Endothelial cell of umbilical vein (primary cell): ENCODE measurements at regions not wholly inside any gene's neighbourhood (a gene's known extent, or its start where the extent isn't known, plus 50 kb on each side); places are given as distances from the start of the nearest gene placed in this dataset.

ENCODE experiments used
- BruUV-seq: library from RNA; stranded (reverse); fragments of 400-500 nt; replicated peaks from 2 replicates; lab custom pipeline; 2021; lab: Mats Ljungman, UMichigan
- CTCF ChIA-PET: fragments of 300-600, 350-600 bp; sonication (Branson Sonifier 250); formaldehyde crosslinking; loops from one replicate; lab custom pipeline; 2021; ENCODE audit warnings: antibody characterized with exemption, inconsistent platforms; lab: Charles Lee
- POLR2A ChIA-PET: fragments of 300-600, 350-600 bp; sonication (Branson Sonifier 250); formaldehyde crosslinking; loops from one replicate; lab custom pipeline; 2021; ENCODE audit warnings: antibody characterized with exemption, inconsistent platforms; lab: Charles Lee
- DNase-seq: peaks from one replicate; pipeline ENCODE4 v3.0.0-alpha.2; 2011; ENCODE audit warnings: low read depth, low spot score
- FAIRE-seq: peaks from 2 replicates; lab custom pipeline; 2011; peaks lifted over from hg19 to GRCh38; lab: Jason Lieb, UNC
- H2AFZ ChIP-seq: 2 replicates; pipeline ENCODE4 v1.6.0; 2012; ENCODE audit warnings: low read depth, low read length, control low read depth, inconsistent platforms
- H3K27ac ChIP-seq: 2 replicates; pipeline ENCODE4 v1.5.1; 2011; ENCODE audit warnings: low read depth, mild to moderate bottlenecking, control low read depth, low read length, moderate library complexity; ENCODE audit not compliant: insufficient read depth
- H3K27me3 ChIP-seq, 2 experiments: 2 replicates each; pipeline versions ENCODE4 v1.6.0 to v1.6.1; 2011; ENCODE audit warnings: low read length in 2 of 2, mixed read lengths in 1 of 2; ENCODE audit not compliant: control insufficient read depth in 2 of 2, insufficient read depth in 2 of 2
- H3K36me3 ChIP-seq, 2 experiments: 2 replicates in 1 of 2; 3 replicates in 1 of 2; pipeline ENCODE4 v1.5.1; 2011; ENCODE audit warnings: low read length in 2 of 2, mild to moderate bottlenecking in 1 of 2, moderate library complexity in 1 of 2; ENCODE audit not compliant: control insufficient read depth in 2 of 2, insufficient read depth in 2 of 2; ENCODE audit errors: extremely low read depth in 1 of 2
- H3K4me1 ChIP-seq: 3 replicates; pipeline ENCODE4 v1.5.1; 2011; ENCODE audit warnings: mild to moderate bottlenecking, low read length; ENCODE audit not compliant: control insufficient read depth, insufficient read depth; ENCODE audit errors: extremely low read depth
- H3K4me2 ChIP-seq: 2 replicates; pipeline ENCODE4 v1.6.1; 2011; ENCODE audit warnings: low read length, control low read depth, mixed read lengths; ENCODE audit not compliant: insufficient read depth
- H3K4me3 ChIP-seq, 3 experiments: fragments of 200-600 bp in 1 of 3; sonication (generic), shearing (Covaris generic) in 1 of 3; replicated peaks in 1 of 3; 2 replicates each; pipeline ENCODE4 v1.5.1; 2011 to 2016; ENCODE audit warnings: control low read depth in 3 of 3, low read length in 3 of 3, mild to moderate bottlenecking in 2 of 3, inconsistent platforms in 1 of 3, low read depth in 1 of 3, moderate library complexity in 1 of 3; ENCODE audit not compliant: insufficient read depth in 1 of 3
- H3K79me2 ChIP-seq: 2 replicates; pipeline ENCODE4 v1.6.0; 2012; ENCODE audit warnings: low read length, inconsistent platforms; ENCODE audit not compliant: control insufficient read depth, insufficient read depth
- H3K9ac ChIP-seq: replicated peaks from 2 replicates; pipeline ENCODE3; 2011; ENCODE audit warnings: low read length, control low read depth; ENCODE audit not compliant: insufficient read depth; ENCODE audit errors: extremely low read depth
- H3K9me1 ChIP-seq: replicated peaks from 3 replicates; pipeline ENCODE4 v1.6.0; 2011; ENCODE audit warnings: mild to moderate bottlenecking, low read length; ENCODE audit not compliant: control insufficient read depth, insufficient read depth; ENCODE audit errors: extremely low read depth
- H3K9me3 ChIP-seq: replicated peaks from 2 replicates; pipeline ENCODE4 v1.5.1; 2012; ENCODE audit warnings: low read length, inconsistent platforms; ENCODE audit not compliant: control insufficient read depth, insufficient read depth
- H4K20me1 ChIP-seq: replicated peaks from 2 replicates; pipeline ENCODE3; 2011; ENCODE audit warnings: mild to moderate bottlenecking, low read length; ENCODE audit not compliant: control insufficient read depth, insufficient read depth; ENCODE audit errors: extremely low read depth
- CTCF ChIP-seq, 2 donors: IDR thresholded peaks; 1 replicate in 1 of 2; 2 replicates in 1 of 2; pipeline ENCODE4 v1.5.1; 2011; ENCODE audit warnings: low read length in 2 of 2, mild to moderate bottlenecking in 2 of 2, moderate library complexity in 2 of 2, control low read depth in 1 of 2, inconsistent platforms in 1 of 2, low read depth in 1 of 2; ENCODE audit not compliant: insufficient read depth in 1 of 2; ENCODE audit errors: extremely low read depth in 1 of 2
- EZH2 ChIP-seq: IDR thresholded peaks from 2 replicates; pipeline ENCODE4 v1.6.1; 2012; ENCODE audit warnings: borderline replicate concordance, low read depth, mild to moderate bottlenecking, moderate library complexity, low read length, inconsistent platforms; ENCODE audit not compliant: severe bottlenecking
- FOS ChIP-seq: IDR thresholded peaks from 2 replicates; pipeline ENCODE4 v1.6.1; 2011; ENCODE audit warnings: mild to moderate bottlenecking, low read length, moderate library complexity, borderline replicate concordance; ENCODE audit not compliant: insufficient read depth
- GATA2 ChIP-seq: IDR thresholded peaks from 2 replicates; pipeline ENCODE4 v1.7.0; 2011; ENCODE audit warnings: low read depth, mild to moderate bottlenecking, moderate library complexity, mixed read lengths, low read length; ENCODE audit not compliant: insufficient read length, insufficient read depth
- JUN ChIP-seq: IDR thresholded peaks from 2 replicates; pipeline ENCODE4 v1.6.1; 2011; ENCODE audit warnings: borderline replicate concordance, low read depth; ENCODE audit not compliant: insufficient read length, insufficient read depth
- MAX ChIP-seq: IDR thresholded peaks from 2 replicates; pipeline ENCODE4 v1.6.1; 2011; ENCODE audit not compliant: insufficient read depth, insufficient read length
- MYC ChIP-seq: IDR thresholded peaks from one replicate; pipeline ENCODE4 v1.6.1; 2011; ENCODE audit warnings: mild to moderate bottlenecking, low read depth, low read length
- POLR2A ChIP-seq: IDR thresholded peaks from 2 replicates; pipeline ENCODE4 v1.6.1; 2012; ENCODE audit warnings: low read depth, mild to moderate bottlenecking, control low read depth, low read length
- POLR2AphosphoS5 ChIP-seq: IDR thresholded peaks from 2 replicates; pipeline ENCODE4 v1.6.1; 2012; ENCODE audit warnings: low read depth, mild to moderate bottlenecking, control low read depth, low read length, moderate library complexity; ENCODE audit not compliant: insufficient read depth
- dilution Hi-C: fragments of 300-500 bp; cut with MboI; formaldehyde crosslinking; loops from one replicate; pipeline ENCODE4 v1.15.0; 2019; ENCODE audit warnings: low sequenced_read_pairs; ENCODE audit not compliant: extremely low pct_ligation_motif_present
- intact Hi-C: fragments of 100-400 bp; cut with micrococcal nuclease; formaldehyde crosslinking; loops from one replicate; pipeline ENCODE4 v1.10.0; 2022

GRCh38 chr2:5849562-5849961, 157.4 kb downstream of the SOX11 start:
- intact Hi-C loops = no loop called here
- H2AFZ ChIP-seq = no peak overlapping the region
- no peaks in the 10 kb centered on the region for H3K4me1 ChIP-seq
- FAIRE-seq = no peak
- no peaks in the 10 kb centered on the region for H3K27me3 ChIP-seq
- H3K9me1 ChIP-seq = no peaks in the 10 kb centered on the region
- no peak for DNase-seq
- BruUV-seq = no TSS peak
- ChIA-PET POLR2A (no interaction called here), CTCF (no interaction called here)
- no peaks in the 10 kb centered on the region for H4K20me1 ChIP-seq
- dilution Hi-C loops = no loop called here
- H3K36me3 ChIP-seq = no peaks in the 10 kb centered on the region
- H3K9ac ChIP-seq = no peak overlapping the region
- H3K79me2 ChIP-seq = no peaks in the 10 kb centered on the region
- H3K4me2 ChIP-seq = no peak overlapping the region
- peaks cover 6% of the 10 kb centered on the region for H3K9me3 ChIP-seq
- TF ChIP-seq EZH2 (no peak), FOS (no peak), JUN (no peak), POLR2A (no peak), MYC (no peak), MAX (no peak), POLR2AphosphoS5 (no peak)
- no peak overlapping the region for H3K4me3 ChIP-seq
- no peak overlapping the region for H3K27ac ChIP-seq

GRCh38 chr2:5851410-5851809, 159.2 kb downstream of the SOX11 start:
- no peak for FAIRE-seq

More at GRCh38 chr2:5851410-5851809, 159.2 kb downstream of the SOX11 start:
- H4K20me1 ChIP-seq = no peaks in the 10 kb centered on the region
- TF ChIP-seq GATA2 (no peak), FOS (no peak), CTCF (IDR thresholded peaks at IDR 0.05; ENCODE audit: extremely low read depth in 1 of 2, insufficient read depth in 1 of 2, low read depth in 1 of 2, low read length in 2 of 2) (no peak), MAX (no peak), EZH2 (no peak), POLR2A (no peak), JUN (no peak), POLR2AphosphoS5 (no peak), MYC (no peak)
- CTCF ChIA-PET = no interaction called here
- H3K27ac ChIP-seq = no peak overlapping the region
- H3K79me2 ChIP-seq = no peaks in the 10 kb centered on the region
- H3K36me3 ChIP-seq = no peaks in the 10 kb centered on the region
- H3K27me3 ChIP-seq = no peaks in the 10 kb centered on the region
- H2AFZ ChIP-seq = no peak overlapping the region
- POLR2A ChIA-PET = no interaction called here
- DNase-seq = no peak
- H3K4me3 ChIP-seq = no peak overlapping the region
- H3K9me3 ChIP-seq = peaks cover 2% of the 10 kb centered on the region
- dilution Hi-C loops (no loop called here), intact Hi-C loops (no loop called here)
- H3K9ac ChIP-seq = no peak overlapping the region
- no peak overlapping the region for H3K4me2 ChIP-seq
- H3K9me1 ChIP-seq = no peaks in the 10 kb centered on the region
- no peaks in the 10 kb centered on the region for H3K4me1 ChIP-seq
- BruUV-seq = no TSS peak
